VCaP (cell line): ENCODE measurements at regions not wholly inside any gene's neighbourhood (a gene's known extent, or its start where the extent isn't known, plus 50 kb on each side); places are given as distances from the start of the nearest gene placed in this dataset.

Source experiments
- H3K27ac ChIP-seq: fragments of 450-650 bp; 2 replicates; pipeline ENCODE4 v1.5.1; 2017
- TF ChIP-seq, protein P1 (sequence below): fragments of 450-650 bp; conservative IDR thresholded peaks from 2 replicates; pipeline ENCODE4 v1.5.1; 2017; ENCODE audit warnings: mild to moderate bottlenecking, moderate library complexity

DNA sequence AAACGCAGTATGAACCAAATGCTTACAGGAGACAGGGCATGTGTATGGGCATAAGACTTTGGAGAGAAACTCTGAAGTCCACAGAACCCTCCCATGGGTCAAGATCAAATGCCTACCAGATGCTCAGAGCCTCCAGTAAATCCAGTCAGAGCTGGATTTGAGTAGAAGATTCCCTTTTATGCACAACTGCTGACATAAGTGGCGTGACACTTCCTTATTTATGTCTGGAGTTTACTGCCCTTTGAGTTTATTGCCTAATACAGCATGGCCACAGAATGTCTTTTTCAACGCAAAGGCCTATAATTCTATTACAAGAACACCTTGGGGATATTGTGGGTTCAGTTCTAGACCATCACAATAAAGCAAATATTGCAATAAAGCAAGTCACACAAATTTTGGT lies 220.0 kb upstream of the FOXQ1 start:
- TF ChIP-seq, protein P1, sequence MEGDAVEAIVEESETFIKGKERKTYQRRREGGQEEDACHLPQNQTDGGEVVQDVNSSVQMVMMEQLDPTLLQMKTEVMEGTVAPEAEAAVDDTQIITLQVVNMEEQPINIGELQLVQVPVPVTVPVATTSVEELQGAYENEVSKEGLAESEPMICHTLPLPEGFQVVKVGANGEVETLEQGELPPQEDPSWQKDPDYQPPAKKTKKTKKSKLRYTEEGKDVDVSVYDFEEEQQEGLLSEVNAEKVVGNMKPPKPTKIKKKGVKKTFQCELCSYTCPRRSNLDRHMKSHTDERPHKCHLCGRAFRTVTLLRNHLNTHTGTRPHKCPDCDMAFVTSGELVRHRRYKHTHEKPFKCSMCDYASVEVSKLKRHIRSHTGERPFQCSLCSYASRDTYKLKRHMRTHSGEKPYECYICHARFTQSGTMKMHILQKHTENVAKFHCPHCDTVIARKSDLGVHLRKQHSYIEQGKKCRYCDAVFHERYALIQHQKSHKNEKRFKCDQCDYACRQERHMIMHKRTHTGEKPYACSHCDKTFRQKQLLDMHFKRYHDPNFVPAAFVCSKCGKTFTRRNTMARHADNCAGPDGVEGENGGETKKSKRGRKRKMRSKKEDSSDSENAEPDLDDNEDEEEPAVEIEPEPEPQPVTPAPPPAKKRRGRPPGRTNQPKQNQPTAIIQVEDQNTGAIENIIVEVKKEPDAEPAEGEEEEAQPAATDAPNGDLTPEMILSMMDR = no peak
- H3K27ac ChIP-seq = no peak overlapping the region

GRCh38 chr6:1089859-1090258 lies 222.0 kb upstream of the FOXQ1 start:
- no peak overlapping the region for H3K27ac ChIP-seq
- TF ChIP-seq, protein P1 = no peak

GRCh38 chr6:1088492-1089001 lies 223.4 kb upstream of the FOXQ1 start:
- no peak overlapping the region for H3K27ac ChIP-seq
- TF ChIP-seq, protein P1 = no peak

DNA sequence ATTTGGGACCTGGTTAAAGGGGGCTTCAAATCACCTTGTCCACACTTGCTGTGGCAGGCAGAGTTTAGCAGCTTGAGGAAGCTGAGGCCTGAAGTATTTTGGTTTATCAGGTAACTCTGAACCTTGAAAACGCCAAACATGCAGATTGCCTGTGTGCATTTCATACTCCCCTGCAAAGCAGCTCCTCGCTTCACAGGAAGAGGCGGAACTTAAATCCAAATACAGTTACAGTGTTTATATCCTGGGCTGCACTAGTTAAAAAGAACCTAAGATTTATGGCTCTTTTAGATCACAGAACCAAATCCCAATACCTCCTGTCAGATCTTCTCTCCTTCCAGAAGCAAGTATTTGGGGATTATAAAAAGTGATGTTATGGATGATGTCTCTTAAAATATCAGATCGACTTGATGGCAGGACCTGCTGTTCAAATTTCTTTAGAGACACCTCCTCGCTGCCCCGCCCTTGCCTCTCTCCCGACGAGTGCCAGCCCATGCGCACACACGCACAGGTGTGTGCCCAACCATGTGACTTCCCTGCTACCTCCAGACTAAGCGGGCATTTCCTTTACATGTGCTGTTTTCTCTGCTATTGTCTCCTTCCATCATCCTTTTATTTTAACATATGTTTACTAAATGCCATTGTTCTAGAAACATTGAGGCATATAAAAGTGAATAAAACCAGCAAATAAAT lies 224.6 kb upstream of the FOXQ1 start:
- TF ChIP-seq, protein P1 = no peak
- peak overlapping the region; percentile 36; the same call in 1 of the 2 replicates for H3K27ac ChIP-seq

DNA sequence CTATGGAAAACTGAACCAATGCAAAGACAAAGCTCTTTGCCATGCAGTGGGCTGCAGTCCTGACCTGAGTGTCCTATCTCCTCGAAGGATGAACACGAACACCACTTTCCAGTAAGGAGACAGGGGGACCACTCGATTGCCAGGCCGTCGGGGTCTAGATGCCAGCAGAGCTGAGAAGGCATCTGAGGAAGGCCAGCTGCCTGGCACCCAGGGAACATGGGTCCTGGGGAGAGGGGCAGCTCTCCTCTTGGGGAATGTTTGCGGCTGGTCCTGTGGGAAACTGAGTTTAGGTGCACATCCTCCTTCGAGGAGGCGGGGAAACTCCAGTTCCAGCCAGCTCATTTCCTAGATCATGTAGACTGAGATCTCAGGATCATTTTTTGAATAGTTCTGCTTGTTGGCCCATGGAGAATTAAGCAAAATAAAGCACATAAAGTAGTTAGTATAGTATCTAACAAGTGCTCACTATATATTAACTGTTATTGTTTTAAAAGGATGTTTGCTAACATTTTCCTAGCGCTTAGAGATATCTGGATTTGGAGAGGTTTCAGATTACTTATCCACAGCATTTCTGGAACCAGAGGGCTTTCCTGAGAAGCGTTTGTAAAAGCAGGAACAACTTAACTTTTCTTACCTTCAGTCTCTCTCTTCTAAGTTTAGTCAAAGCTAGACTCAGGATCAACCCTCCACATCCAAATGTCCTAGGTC lies 225.3 kb upstream of the FOXQ1 start:
- H3K27ac ChIP-seq = peak overlapping the region; percentile 36; the same call in 1 of the 2 replicates
- TF ChIP-seq, protein P1 = no peak

- H3K27ac ChIP-seq = no peak overlapping the region
- TF ChIP-seq, protein P1 = no peak
Measured at GRCh38 chr6:1082285-1082935, 229.5 kb upstream of the FOXQ1 start.
